ENCODE measurements at regions not wholly inside any gene's neighbourhood (a gene's known extent, or its start where the extent isn't known, plus 50 kb on each side); places are given as distances from the start of the nearest gene placed in this dataset.

GRCh38 chr4:170729897-170730296 is 640.1 kb upstream of the AADAT start:
- TF ChIP-seq CTCF (IDR thresholded peaks at IDR 0.05) (no peak), CBFB (CRISPR knock-in tag; IDR thresholded peaks at IDR 0.05; ENCODE audit: low read depth) (no peak), IRF2 (CRISPR knock-in tag; IDR thresholded peaks at IDR 0.05; ENCODE audit: borderline replicate concordance, low read depth) (no peak), E2F5 (CRISPR knock-in tag; IDR thresholded peaks at IDR 0.05) (no peak), PRDM15 (CRISPR knock-in tag; IDR thresholded peaks at IDR 0.05) (no peak), USF1 (CRISPR knock-in tag; IDR thresholded peaks at IDR 0.05) (no peak), MAX (CRISPR knock-in tag; IDR thresholded peaks at IDR 0.05) (no peak)
